ENCODE measurements at regions not wholly inside any gene's neighbourhood (a gene's known extent, or its start where the extent isn't known, plus 50 kb on each side); places are given as distances from the start of the nearest gene placed in this dataset.

GRCh38 chr7:156148547-156148946, 336.3 kb upstream of the SHH start:
- no peak for TF ChIP-seq NFIC (IDR thresholded peaks at IDR 0.05)
- TF ChIP-seq, protein P1, sequence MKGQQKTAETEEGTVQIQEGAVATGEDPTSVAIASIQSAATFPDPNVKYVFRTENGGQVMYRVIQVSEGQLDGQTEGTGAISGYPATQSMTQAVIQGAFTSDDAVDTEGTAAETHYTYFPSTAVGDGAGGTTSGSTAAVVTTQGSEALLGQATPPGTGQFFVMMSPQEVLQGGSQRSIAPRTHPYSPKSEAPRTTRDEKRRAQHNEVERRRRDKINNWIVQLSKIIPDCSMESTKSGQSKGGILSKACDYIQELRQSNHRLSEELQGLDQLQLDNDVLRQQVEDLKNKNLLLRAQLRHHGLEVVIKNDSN (IDR thresholded peaks at IDR 0.05) = no peak

DNA sequence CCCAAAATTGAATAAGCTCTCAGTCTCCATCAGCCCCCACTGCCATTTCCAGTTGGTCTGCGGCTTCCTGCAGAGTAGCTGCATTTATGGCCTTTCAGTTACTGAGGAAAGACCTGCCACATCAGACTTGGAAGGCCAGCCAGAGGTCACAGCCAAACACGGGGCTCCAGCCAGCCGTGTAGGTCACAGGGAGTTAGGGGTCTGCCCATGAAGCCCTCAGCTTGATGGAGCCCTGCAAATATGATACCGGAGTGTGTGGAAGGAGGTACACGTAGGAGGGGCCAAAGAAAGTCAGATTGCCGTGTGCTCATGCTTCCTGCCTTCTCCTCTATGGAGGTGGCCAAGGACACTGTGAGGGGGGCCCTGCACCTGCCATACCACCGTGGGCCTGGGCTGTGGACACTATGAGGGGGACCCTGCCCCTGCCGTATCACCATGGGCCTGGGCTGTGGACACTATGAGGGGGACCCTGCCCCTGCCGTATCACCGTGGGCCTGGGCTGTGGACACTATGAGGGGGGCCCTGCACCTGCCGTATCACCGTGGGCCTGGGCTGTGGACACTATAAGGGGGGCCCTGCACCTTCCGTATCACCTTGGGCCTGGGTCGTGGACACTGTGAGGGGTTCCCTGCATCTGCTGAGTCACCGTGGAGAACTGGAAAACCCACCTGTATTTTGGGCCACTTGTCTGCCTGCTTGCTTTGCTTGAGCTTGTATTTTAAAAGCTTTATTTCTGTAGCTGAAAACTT, 335.7 kb upstream of the SHH start:
- TF ChIP-seq TEAD4 (IDR thresholded peaks at IDR 0.05) (no peak), CREB1 (IDR thresholded peaks at IDR 0.05; ENCODE audit: low read depth) (no peak), NFIC (IDR thresholded peaks at IDR 0.05) (no peak), RAD21 (IDR thresholded peaks at IDR 0.05; ENCODE audit: low read depth) (no peak), FOXM1 (IDR thresholded peaks at IDR 0.05; ENCODE audit: borderline replicate concordance, low read depth) (no peak), CEBPB (IDR thresholded peaks at IDR 0.05) (no peak), ZBTB7A (IDR thresholded peaks at IDR 0.05; ENCODE audit: low read depth) (no peak)
- TF ChIP-seq, protein P2, sequence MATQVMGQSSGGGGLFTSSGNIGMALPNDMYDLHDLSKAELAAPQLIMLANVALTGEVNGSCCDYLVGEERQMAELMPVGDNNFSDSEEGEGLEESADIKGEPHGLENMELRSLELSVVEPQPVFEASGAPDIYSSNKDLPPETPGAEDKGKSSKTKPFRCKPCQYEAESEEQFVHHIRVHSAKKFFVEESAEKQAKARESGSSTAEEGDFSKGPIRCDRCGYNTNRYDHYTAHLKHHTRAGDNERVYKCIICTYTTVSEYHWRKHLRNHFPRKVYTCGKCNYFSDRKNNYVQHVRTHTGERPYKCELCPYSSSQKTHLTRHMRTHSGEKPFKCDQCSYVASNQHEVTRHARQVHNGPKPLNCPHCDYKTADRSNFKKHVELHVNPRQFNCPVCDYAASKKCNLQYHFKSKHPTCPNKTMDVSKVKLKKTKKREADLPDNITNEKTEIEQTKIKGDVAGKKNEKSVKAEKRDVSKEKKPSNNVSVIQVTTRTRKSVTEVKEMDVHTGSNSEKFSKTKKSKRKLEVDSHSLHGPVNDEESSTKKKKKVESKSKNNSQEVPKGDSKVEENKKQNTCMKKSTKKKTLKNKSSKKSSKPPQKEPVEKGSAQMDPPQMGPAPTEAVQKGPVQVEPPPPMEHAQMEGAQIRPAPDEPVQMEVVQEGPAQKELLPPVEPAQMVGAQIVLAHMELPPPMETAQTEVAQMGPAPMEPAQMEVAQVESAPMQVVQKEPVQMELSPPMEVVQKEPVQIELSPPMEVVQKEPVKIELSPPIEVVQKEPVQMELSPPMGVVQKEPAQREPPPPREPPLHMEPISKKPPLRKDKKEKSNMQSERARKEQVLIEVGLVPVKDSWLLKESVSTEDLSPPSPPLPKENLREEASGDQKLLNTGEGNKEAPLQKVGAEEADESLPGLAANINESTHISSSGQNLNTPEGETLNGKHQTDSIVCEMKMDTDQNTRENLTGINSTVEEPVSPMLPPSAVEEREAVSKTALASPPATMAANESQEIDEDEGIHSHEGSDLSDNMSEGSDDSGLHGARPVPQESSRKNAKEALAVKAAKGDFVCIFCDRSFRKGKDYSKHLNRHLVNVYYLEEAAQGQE (IDR thresholded peaks at IDR 0.05; ENCODE audit: low read depth) = no peak
- TF ChIP-seq, protein P3, sequence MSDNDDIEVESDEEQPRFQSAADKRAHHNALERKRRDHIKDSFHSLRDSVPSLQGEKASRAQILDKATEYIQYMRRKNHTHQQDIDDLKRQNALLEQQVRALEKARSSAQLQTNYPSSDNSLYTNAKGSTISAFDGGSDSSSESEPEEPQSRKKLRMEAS (IDR thresholded peaks at IDR 0.05) = no peak

GRCh38 chr7:156147104-156147503, 334.8 kb upstream of the SHH start:
- TF ChIP-seq TEAD4 (IDR thresholded peaks at IDR 0.05) (no peak), CREB1 (IDR thresholded peaks at IDR 0.05; ENCODE audit: low read depth) (no peak), TAF1 (IDR thresholded peaks at IDR 0.05; ENCODE audit: low read depth) (no peak), FOXM1 (IDR thresholded peaks at IDR 0.05; ENCODE audit: borderline replicate concordance, low read depth) (no peak), EGR1 (IDR thresholded peaks at IDR 0.05) (no peak), RAD21 (IDR thresholded peaks at IDR 0.05; ENCODE audit: low read depth) (no peak), CEBPB (IDR thresholded peaks at IDR 0.05) (no peak), ZBTB7A (IDR thresholded peaks at IDR 0.05; ENCODE audit: low read depth) (no peak), EP300 (IDR thresholded peaks at IDR 0.05; ENCODE audit: borderline replicate concordance) (no peak), TCF12 (IDR thresholded peaks at IDR 0.05; ENCODE audit: low read depth) (no peak), NFIC (IDR thresholded peaks at IDR 0.05) (no peak)
- TF ChIP-seq, protein P1 (IDR thresholded peaks at IDR 0.05) = no peak
- TF ChIP-seq, protein P3 (IDR thresholded peaks at IDR 0.05) = no peak

DNA sequence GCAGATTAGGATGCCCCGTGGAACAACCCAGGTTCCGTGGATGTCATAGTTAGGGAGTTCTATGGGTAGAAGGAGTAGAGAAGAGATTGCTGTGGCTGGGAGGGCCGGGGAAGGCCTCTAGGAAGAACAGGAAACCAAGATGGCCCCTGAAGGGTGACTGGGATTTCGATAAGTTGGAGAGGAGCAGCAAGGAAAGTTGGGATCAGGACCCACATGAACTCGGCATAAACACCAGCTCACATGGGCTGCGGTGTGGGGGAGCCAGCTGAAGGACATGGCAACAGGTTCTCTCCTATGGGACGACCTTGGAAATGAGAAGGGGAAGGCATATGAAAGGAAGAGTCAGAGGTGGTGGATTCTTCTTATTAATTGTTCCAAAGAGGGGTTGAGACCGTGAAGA, 333.7 kb upstream of the SHH start:
- TF ChIP-seq TEAD4 (IDR thresholded peaks at IDR 0.05) = no peak
- TF ChIP-seq TAF1 (IDR thresholded peaks at IDR 0.05; ENCODE audit: low read depth) = no peak
- TF ChIP-seq, protein P2 (IDR thresholded peaks at IDR 0.05; ENCODE audit: low read depth) = no peak

- TF ChIP-seq YY1 (IDR thresholded peaks at IDR 0.05; ENCODE audit: low read depth) (no peak), NFIC (IDR thresholded peaks at IDR 0.05) (no peak), CREB1 (IDR thresholded peaks at IDR 0.05; ENCODE audit: low read depth) (no peak)
- TF ChIP-seq, protein P1 (IDR thresholded peaks at IDR 0.05) = no peak
Measured at GRCh38 chr7:156145184-156145583, 332.9 kb upstream of the SHH start.

DNA sequence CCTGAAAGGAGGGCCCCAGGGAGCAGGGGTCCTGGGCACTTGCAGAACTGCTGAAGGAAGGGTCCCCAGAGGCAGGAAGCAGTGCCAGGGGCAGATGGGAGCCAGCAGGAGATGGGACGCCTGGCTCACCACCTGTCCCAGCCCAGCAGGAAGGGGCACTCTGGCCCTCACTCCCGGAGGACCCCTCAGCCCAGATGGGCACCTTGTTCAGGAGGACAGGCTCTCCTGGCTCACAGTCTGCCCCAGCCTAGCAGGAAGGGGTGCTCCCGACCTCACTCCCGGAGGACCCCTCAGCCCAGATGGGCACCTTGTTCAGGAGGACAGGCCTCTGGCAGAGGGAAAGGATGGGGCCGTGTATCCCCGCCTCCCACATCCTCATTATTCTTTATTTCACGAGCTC, 331.4 kb upstream of the SHH start:
- TF ChIP-seq CREB1 (IDR thresholded peaks at IDR 0.05; ENCODE audit: low read depth) = no peak
- no peak for TF ChIP-seq EP300 (IDR thresholded peaks at IDR 0.05; ENCODE audit: borderline replicate concordance)
- TF ChIP-seq ZBTB7A (IDR thresholded peaks at IDR 0.05; ENCODE audit: low read depth) = no peak

DNA sequence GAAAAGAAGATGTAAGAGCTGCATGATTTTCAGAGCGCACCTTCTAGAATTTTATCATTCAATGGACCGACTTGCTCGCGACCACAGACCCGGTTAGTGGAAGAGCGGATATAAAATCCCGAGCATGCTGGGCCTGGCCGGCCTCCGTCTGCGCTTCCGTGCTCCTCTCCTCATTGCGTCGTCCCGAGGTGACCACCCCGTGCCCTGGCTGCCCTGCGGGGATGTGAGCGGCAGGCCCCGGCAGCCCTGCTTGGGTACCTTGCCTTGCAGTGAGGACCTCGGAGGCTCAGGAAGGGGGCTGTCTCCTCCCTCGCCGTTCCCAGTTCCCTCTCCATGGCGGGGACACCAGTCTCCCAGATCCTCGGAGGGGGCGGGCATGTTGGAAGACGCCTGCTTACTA, 330.9 kb upstream of the SHH start:
- TF ChIP-seq FOXM1 (IDR thresholded peaks at IDR 0.05; ENCODE audit: borderline replicate concordance, low read depth) (no peak), RAD21 (IDR thresholded peaks at IDR 0.05; ENCODE audit: low read depth) (no peak), TEAD4 (IDR thresholded peaks at IDR 0.05) (no peak), CEBPB (IDR thresholded peaks at IDR 0.05) (no peak), TCF12 (IDR thresholded peaks at IDR 0.05; ENCODE audit: low read depth) (no peak), ZBTB7A (IDR thresholded peaks at IDR 0.05; ENCODE audit: low read depth) (no peak), YY1 (IDR thresholded peaks at IDR 0.05; ENCODE audit: low read depth) (no peak), NFIC (IDR thresholded peaks at IDR 0.05) (no peak), EGR1 (IDR thresholded peaks at IDR 0.05) (no peak), TAF1 (IDR thresholded peaks at IDR 0.05; ENCODE audit: low read depth) (no peak)
- TF ChIP-seq, protein P1 (IDR thresholded peaks at IDR 0.05) = no peak
- TF ChIP-seq, protein P2 (IDR thresholded peaks at IDR 0.05; ENCODE audit: low read depth) = no peak

Data from Ishikawa (cell line).